GM19467 (cell line): ENCODE measurements at regions not wholly inside any gene's neighbourhood (a gene's known extent, or its start where the extent isn't known, plus 50 kb on each side); places are given as distances from the start of the nearest gene placed in this dataset.

Experiments used
- ATAC-seq: cut with Tn5 transposase; IDR thresholded peaks from one replicate; pipeline ENCODE4 v1.9.1; 2021; ENCODE audit warnings: mild to moderate bottlenecking, moderate library complexity; ENCODE audit not compliant: unreplicated experiment

DNA sequence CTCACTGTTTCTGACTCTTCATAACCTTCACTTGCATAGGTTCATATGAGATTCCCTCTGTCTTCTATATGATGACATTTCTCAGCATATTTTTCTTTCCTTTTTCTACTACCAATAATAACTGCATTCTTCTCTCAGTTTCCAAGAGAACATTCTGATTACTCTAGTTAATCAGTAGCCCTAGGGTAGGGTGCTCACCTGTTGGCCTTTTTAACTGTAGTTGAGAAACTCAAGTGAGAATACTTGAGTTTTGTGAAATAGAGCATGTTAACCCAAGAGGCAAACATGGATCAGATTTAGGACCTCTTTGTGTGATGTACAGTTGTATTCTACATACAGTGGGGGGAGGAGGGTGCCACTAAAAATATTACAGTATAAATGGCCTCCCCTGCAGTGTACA lies 308.0 kb downstream of the CMPK2 start:
- no peak for ATAC-seq

DNA sequence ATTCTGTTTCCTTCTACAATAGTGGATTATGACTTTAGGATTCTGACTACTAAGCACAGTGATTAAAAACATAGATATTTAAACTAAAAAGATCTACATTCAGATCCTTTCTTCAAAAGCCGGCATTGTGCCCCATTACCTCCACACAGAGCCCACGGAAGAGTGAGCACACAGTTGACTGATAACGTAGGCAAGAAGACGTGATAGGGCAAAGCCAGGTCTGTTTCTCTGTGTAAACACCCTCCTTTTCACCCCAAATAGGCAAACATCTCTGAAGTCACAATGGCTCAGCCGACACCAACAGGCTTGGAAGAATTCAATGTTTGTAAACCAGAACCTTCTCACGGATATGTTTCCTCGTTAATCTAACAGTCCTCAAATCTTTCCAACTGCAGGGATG lies 302.9 kb downstream of the CMPK2 start:
- ATAC-seq: no peak

DNA sequence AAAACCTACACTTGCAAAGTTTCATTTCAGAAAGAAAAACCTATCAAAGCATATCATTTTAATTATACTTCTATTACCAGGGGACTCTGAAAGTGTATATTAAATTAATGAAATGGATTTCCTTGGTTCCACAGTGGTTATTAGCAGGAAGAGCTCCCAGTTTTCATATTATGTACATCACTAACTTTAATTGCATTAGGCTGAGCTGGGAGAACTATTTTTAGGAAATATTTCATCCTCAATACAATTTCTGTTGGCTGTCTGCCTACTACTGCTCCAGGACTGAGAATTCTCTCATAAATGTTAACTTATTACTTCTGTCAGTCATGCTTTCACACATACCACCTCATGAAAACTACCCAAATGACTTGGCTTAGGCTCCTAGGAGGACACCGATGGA lies 301.4 kb downstream of the CMPK2 start:
- no peak for ATAC-seq

DNA sequence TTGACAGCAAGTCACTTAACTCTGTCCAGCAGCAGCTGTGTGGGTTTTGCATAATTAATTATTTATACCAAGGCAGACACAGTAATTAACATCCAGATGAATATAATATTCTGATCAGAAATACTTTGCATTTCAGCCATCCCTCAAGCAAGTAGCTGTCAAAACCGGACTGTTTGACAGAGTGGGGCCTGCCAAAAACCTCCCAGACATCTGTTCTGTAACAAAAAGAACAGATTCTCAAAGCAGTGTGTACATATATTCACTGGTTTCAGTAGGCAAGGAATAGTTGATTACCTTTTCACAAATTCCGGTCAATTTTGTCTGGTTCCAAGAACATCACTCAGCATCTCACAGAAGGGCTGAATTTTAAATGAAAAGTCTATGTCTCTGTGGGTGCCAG lies 291.6 kb downstream of the CMPK2 start:
- no peak for ATAC-seq

DNA sequence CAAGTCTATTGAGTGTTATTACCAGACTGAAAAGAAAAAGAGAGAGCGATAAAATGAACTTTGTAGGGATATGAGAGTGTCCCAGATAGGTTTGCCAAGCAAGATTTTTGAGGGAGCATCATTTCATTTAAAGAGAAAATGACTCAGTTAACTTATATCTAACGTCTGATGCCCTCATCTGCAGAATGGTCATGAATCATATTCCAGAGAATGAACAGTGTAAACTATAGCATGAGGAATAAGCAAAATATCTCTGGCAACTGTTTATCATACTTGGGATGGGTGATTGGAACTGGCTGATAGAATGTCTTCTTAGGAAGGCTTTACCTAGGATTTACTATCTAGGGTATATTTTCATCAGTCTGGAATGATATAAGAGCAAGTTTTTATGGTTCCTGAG lies 289.4 kb downstream of the CMPK2 start:
- ATAC-seq: no peak

DNA sequence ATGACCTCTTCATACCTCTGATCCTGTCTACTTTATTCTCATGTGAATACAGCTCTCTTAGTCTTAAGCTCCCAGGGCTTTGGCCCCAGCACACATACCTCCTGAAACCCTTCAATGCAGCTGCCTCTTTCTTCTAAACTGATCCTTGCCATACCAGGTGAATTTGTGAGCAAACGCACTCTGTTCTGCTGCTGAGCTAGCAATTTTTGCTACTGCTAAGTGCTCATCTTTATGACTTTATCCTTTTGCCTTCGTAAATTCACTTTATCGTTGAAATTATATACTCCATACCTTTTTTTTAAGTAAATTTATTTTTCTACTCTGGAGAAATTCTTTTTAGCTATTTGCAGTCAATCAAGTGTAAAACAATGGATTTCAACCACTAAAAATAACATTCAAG lies 287.7 kb downstream of the CMPK2 start:
- no peak for ATAC-seq

DNA sequence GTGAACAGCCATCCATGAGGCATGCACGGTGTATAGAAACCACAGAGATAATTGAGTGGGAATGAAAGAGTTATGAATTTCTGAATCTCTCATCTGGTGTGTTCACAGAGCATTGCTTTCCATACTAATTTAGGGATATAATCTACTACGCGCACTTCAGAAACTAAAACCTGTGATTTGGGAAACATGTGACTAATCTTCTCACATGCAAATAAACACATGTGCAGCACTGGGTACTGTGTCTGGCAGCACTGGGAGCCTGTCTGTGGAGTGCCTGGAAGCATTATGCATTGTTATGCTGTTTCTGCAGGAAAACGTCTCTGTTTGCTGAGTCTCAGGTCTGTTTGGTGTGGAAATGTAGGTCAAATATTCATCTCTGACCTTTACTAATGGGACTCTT lies 287.3 kb downstream of the CMPK2 start:
- ATAC-seq: no peak

DNA sequence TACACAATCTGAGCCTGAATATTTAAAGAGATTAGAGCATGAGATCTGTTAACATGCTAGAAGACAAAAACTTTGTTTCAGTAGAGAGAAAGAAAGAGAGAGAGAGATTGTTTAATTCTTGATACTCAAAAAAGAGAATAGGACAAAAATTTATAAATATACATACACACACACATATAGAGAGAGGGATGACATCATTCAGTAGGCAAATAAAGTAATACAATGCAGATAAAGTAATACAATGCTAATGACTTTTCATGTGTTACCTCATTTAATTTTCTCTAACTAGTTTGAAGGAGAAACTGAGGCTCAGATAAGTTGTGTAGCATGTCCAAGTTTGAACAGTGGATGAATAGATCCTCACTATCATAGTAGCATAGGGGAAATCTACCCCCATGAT lies 286.4 kb downstream of the CMPK2 start:
- ATAC-seq: no peak

DNA sequence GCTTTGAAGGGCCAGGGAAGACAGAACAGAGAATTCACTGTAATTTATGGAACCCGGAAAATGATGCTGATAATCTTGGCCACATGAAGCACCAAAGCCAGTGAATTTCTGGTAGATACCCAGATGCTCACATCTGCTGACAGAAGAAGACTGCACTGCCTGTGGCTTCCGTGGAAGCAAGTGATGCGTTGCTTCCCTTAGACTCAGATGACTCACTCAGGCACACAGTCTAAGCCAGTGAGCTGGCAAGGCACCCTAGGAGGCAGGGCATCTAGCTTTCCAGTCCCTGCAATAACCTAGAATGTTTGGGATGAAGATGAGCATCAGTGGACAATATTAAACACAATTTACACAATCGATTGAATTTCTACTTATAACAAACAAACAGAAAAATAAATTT lies 284.7 kb downstream of the CMPK2 start:
- ATAC-seq: no peak

DNA sequence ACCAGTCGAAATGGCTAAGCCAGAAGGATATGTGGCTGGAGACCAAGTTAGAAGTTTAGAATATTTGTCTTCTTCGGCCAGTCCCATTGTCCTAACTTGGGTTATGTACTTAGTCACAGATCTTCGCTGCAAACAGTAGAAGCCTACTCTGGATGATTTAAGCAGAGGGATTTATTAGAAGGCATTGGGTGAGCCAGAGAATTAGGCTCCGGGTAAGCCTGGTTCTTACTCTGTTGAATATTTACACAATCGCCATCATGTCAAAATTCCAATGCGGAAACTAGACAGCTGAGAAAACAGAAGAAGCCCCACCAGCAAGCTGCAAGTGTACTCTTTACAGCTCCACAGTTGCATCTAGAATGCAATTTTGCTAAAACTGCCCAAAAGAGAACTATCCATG lies 276.6 kb downstream of the CMPK2 start:
- no peak for ATAC-seq

DNA sequence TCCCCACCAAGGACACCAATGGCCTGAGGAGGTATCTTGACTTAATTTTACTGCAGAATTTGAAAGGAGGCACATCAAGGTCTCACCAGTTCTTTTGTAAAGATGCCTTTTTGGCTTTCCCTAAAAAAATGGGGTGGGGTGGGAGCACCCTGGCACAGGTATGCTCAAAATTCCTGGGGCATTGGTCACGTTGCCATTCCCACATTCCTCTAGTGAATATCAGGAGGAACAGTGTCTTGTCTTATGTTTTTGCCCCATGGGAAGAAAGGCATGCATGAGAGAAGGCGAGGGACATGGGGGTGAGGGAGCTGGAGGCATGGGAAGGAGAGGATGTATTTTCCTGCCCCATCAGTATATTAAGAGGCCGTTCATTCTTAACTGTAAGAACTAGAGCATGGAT lies 275.3 kb downstream of the CMPK2 start:
- ATAC-seq: no peak

DNA sequence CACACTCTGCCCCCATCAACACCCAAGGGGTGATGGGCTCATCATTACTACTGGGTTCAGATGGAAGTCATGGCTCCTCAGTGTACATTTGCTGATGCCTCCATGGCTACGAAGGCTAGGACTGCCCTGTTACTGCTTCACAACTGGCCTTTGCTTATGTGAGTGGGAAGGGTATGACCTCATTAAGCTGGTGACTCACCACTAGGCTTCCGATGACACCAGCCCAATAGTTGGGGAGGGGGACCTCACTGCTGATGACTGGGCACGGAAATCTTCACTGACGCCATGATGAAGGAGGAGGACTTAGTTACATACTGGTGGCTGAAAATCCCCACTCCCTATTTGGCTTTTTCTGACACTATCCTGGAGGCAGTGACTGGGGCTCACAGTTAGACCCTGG lies 263.2 kb downstream of the CMPK2 start:
- ATAC-seq: no peak

DNA sequence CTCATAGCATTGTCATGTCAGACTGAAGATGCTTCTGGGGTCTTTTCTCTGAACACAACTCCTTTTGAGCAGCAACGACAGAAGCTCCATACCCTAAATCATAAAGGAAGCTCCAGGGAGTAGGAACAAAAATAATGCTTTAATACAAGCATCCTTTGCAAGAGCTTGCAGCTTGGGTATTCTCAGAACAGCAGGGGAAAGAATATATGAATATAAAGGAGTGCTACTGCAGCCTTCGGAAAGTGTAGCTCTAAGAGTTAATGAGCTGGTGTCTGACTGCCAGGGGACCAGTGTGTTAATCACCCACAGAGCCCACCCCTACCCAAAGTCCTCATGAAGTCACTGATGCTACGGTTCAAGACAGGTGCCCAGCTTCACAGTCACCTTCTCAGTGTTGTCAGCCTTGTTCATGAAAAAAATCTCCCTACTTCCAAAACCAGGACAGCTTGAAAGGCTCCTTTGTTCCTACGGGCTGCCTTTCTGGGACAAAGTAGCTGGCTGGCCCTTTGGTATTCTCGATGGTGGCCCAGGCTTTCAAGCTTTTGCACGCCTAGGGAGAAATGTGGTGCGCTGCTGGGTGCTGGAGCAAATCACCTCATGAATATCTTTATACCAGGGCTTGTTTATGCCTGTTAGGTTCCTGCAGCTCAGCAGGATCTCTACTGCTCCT lies 259.7 kb downstream of the CMPK2 start:
- ATAC-seq: no peak

DNA sequence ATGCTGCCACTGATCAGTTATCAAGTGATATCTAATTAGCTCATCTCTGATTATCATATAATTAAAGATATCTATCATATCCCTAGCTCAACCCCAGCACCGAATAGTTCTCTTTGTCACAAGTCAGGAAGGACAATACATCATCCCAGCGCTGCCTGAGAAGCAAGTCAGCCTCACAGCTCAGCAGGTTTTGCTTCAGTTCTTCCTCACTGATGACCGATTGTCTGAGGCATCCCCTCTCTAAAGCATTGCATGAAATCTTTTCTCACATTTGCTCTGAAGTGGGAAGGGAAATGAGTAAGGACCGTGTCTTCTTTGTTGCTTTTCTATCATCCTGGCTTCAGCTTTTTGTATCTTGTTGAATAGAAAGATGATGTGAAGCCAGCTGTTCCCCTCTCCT lies 247.9 kb downstream of the CMPK2 start:
- ATAC-seq: no peak

DNA sequence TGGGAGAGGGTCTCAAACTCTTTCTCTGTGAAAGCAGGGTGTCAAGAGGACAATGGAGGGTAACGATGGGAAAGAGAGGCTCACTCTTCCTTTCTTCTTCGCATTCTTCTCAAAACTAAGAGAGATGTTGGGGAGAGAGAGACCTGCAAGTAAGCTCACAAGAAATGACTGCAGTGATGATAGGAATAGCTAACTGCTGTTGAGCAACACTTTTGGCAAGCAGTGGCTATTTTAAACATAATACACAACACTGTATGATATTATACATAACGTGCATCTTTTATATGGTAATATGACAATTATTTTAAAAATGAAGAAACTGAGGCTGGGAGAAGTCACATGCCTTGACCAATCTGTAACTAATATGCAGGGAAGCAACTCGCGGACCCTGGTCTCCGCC lies 247.5 kb downstream of the CMPK2 start:
- ATAC-seq: no peak

DNA sequence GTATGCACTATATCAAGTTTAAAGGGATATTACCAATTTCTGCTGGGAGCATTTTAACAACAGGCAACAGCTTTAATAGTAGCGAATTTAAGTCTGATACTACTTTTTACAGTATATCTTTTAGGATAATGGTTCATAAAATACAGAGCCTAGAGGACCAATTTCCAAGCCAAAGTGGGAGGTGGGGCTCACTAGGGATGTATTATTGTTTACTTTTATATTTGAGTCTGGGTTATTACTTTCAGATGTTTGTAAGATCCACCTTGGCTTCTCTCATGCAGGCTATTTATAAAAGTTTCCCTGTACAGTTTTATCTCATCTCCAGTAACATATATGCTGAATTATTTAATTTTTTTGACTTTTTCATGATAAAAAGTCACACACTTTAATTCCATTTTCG lies 242.0 kb downstream of the CMPK2 start:
- ATAC-seq: no peak

DNA sequence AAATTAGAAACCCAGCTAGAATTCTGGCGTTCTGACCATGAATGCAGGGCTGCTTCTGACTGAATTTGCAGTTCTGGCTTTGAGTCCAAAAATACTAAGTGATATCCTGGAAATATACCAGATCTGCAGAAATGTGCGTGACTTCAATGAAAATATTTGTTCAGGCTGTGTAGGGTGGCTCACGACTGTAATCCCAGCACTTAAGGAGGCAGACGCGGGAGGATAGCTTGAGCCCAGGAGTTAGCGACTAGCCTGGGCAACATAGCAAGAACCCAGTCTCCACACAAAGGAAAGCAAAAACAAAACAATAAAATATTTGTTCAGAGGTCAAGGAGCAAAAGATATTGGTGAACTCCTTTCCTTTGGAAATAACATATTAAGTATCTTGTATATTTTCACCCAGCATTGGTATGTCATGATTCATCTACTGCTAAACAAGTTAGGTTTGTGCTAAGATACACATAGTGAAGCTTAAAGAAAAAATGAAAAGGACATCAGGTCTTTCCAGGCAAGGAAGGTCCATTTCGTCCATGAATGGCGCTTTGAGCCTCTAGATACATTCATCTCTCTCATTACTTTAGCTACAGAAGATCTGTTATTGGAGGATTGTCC lies 239.2 kb downstream of the CMPK2 start:
- ATAC-seq: no peak

DNA sequence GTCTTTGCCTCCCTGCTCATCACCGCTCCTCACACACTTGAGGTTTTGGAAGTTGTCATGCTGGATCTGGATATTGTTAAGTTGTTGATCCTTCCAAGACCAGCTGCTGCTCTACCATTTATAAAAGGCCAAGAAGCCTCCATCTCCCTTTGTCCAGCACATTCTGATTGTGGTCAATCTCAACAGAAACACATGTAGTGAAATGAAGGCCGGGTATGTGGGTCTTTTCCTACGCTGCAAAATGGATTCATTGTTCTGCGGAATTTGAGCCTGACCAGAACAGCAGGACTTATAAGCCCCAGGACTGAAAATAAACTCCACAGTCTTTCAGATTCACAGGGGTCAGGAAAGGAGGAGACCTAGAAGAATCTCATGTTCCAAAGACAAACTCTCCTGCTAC lies 238.4 kb downstream of the CMPK2 start:
- no peak for ATAC-seq

DNA sequence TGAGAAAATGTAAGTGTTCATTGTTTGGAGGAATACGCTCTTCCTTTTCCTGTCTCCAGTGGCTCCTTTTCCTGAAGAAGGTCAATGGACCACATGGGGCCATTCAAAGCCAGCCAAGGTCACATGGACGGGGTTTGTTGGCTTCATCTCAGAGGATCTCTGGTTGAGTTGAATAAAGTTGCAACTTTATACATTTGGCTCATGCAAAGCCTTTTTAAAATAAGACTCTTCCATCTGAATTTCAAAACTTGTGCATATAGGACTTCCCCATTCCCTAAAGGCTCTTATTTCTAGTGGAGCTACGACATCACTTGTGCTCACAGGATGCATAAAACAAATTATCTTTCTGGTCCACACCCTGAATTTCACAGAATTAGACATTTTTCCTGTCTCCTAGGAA lies 235.5 kb downstream of the CMPK2 start:
- ATAC-seq: no peak

DNA sequence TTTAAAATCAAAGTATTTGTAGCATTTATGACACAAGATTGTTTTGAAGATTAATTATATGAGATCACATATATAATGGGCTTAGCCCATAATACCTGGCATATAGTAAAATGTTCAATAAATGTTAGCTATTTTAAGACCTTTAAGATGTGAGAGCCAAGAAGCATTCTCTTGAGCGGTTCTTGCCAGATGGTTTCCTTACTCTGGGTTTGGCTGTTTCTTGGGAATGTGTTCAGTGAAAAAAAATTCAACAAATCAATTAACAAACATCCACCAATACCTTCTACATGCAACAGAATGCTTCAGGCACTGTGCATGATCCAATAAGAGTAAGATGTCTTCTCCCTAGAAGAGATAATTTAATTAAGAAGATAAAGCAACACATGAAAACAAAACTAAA lies 230.4 kb downstream of the CMPK2 start:
- ATAC-seq: no peak

DNA sequence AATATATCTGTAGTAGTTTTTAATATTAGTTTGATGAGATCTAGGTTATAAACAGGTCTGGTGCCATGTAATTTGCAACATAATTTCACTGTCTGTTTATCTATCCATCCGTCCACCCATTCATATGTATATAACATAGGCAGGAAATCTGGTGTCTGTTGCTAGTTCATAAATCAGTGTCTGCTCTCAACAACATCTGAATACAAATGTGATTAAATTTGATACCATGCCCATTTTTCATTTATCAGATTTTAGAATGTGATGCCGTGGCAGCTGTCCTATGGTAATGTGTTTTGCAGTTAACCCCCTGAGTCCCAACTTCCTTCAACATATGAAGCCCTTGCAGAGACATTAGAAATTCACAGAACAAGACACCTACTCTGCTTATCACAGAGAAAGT lies 228.4 kb downstream of the CMPK2 start:
- ATAC-seq: no peak

DNA sequence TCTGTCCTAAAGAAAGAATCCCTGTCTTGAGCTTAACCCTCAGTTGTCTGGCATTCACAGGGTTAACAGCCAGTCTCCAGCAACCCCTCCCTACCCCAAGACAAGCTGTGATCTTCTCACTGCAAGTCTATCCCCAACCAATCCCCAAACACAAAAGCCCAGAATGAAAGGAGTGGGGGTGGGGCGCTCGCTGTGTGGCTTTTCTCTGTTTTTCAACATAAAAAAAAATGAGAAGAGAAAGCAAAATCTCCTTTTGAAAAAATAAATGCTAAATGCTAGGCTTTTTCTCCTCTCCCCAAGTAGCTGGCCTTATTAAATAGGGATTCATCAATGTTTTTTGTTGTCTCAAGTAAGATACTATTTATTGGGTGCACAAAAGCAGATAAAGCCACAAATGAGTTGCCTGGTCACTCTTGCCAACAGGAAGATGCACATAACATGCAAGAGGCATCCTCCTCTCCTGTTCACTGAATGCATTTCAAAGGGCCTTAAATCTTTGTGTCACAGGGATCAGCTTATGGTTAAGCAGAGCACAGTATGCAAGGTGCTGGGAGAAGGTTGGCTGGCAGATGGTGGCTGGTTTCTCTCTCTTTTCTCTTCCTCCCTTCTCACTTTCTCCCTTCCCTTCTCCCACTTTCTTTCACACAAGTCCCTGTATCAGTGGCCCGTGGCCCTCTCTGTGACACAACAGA lies 225.6 kb downstream of the CMPK2 start:
- no peak for ATAC-seq

DNA sequence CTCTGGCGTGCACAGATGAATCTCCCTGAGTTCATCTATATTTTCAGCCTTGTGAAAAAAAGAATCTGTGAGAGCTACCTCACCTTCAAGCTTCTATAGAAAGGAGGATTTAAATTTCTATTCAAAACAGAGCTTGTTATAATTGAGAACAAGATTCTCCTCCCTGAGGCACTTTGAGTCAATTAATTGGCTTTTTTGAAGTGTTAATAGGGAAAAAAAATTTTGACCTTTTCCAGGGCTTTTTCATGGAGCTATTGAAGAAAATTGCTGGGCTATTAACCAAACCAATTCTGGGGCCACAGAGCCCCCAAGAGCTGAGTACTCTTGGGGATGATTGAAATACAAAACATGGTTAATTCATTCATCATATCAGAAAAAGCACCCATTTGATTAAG lies 225.1 kb downstream of the CMPK2 start:
- ATAC-seq: no peak
